H9 (cell line): ENCODE measurements at regions not wholly inside any gene's neighbourhood (a gene's known extent, or its start where the extent isn't known, plus 50 kb on each side); places are given as distances from the start of the nearest gene placed in this dataset.

Experiments used
- DNase-seq: peaks from one replicate; pipeline ENCODE4 v3.0.0-alpha.2; 2017
- H2AFZ ChIP-seq: one replicate; pipeline ENCODE4 v1.6.1; 2013; ENCODE audit warnings: mild to moderate bottlenecking, low read length, control low read depth, moderate library complexity
- H2AK5ac ChIP-seq: 2 replicates; pipeline ENCODE4 v1.6.1; 2013; ENCODE audit warnings: low read length, control low read depth, mixed read lengths; ENCODE audit not compliant: insufficient read length
- H2BK120ac ChIP-seq: one replicate; pipeline ENCODE4 v1.6.1; 2013; ENCODE audit warnings: low read depth, mild to moderate bottlenecking, low read length, control low read depth, inconsistent platforms; ENCODE audit not compliant: poor library complexity, severe bottlenecking
- H2BK12ac ChIP-seq: 2 replicates; pipeline ENCODE4 v1.6.1; 2013; ENCODE audit warnings: low read length, control low read depth, mixed read lengths, low read depth; ENCODE audit not compliant: insufficient read length
- H2BK15ac ChIP-seq: 2 replicates; pipeline ENCODE4 v1.6.1; 2013; ENCODE audit warnings: low read depth, low read length, control low read depth
- H2BK20ac ChIP-seq: one replicate; pipeline ENCODE4 v1.6.1; 2013; ENCODE audit warnings: low read depth, mild to moderate bottlenecking, low read length, control low read depth, inconsistent platforms; ENCODE audit not compliant: poor library complexity, severe bottlenecking
- H2BK5ac ChIP-seq: 2 replicates; pipeline ENCODE4 v1.6.1; 2013; ENCODE audit warnings: low read length, control low read depth, mixed read lengths; ENCODE audit not compliant: insufficient read length
- H3K14ac ChIP-seq: 2 replicates; pipeline ENCODE4 v1.6.1; 2013; ENCODE audit warnings: low read length, control low read depth; ENCODE audit not compliant: insufficient read depth
- H3K18ac ChIP-seq: 2 replicates; pipeline ENCODE4 v1.6.1; 2013; ENCODE audit warnings: low read depth, mild to moderate bottlenecking, mixed read lengths, low read length, control low read depth; ENCODE audit not compliant: insufficient read length
- H3K23ac ChIP-seq: 2 replicates; pipeline ENCODE4 v1.6.1; 2013; ENCODE audit warnings: low read length, control low read depth, mixed read lengths, low read depth; ENCODE audit not compliant: insufficient read length
- H3K23me2 ChIP-seq: 2 replicates; pipeline ENCODE4 v1.6.1; 2013; ENCODE audit warnings: low read depth, mild to moderate bottlenecking, mixed read lengths, low read length, control low read depth; ENCODE audit not compliant: insufficient read length, poor library complexity, severe bottlenecking
- H3K27ac ChIP-seq: 2 replicates; pipeline ENCODE4 v1.5.1; 2013; ENCODE audit warnings: low read length, control low read depth, mixed read lengths, low read depth; ENCODE audit not compliant: insufficient read length
- H3K27me3 ChIP-seq: 2 replicates; pipeline ENCODE4 v1.6.1; 2013; ENCODE audit warnings: low read length, control low read depth, inconsistent platforms; ENCODE audit not compliant: insufficient read depth
- H3K4ac ChIP-seq: 2 replicates; pipeline ENCODE4 v1.6.1; 2013; ENCODE audit warnings: low read depth, mild to moderate bottlenecking, control low read depth, inconsistent platforms, low read length, moderate library complexity
- H3K4me1 ChIP-seq: 2 replicates; pipeline ENCODE4 v1.6.1; 2013; ENCODE audit warnings: low read length, control low read depth, inconsistent platforms; ENCODE audit not compliant: insufficient read depth
- H3K4me2 ChIP-seq: 2 replicates; pipeline ENCODE4 v1.6.1; 2013; ENCODE audit warnings: low read length, control low read depth, mixed read lengths; ENCODE audit not compliant: insufficient read length, insufficient read depth
- H3K56ac ChIP-seq: 2 replicates; pipeline ENCODE4 v1.6.1; 2013; ENCODE audit warnings: low read depth, mild to moderate bottlenecking, mixed read lengths, low read length, control low read depth; ENCODE audit not compliant: insufficient read length
- H3K79me1 ChIP-seq: 2 replicates; pipeline ENCODE4 v1.6.1; 2013; ENCODE audit warnings: low read depth, mild to moderate bottlenecking, moderate library complexity, low read length, control low read depth, inconsistent platforms; ENCODE audit not compliant: insufficient read depth, poor library complexity, severe bottlenecking
- H3K79me2 ChIP-seq: 2 replicates; pipeline ENCODE4 v1.6.1; 2013; ENCODE audit warnings: low read length, control low read depth, inconsistent platforms; ENCODE audit not compliant: insufficient read depth
- H3K9ac ChIP-seq: 2 replicates; pipeline ENCODE4 v1.6.1; 2013; ENCODE audit warnings: low read length, control low read depth, mixed read lengths; ENCODE audit not compliant: insufficient read length; ENCODE audit errors: extremely low read depth
- H3K9me3 ChIP-seq: one replicate; pipeline ENCODE4 v1.6.1; 2013; ENCODE audit warnings: low read depth, low read length, inconsistent platforms; ENCODE audit not compliant: control insufficient read depth
- H3T11ph ChIP-seq: one replicate; pipeline ENCODE4 v1.6.1; 2013; ENCODE audit warnings: mild to moderate bottlenecking, low read length, control low read depth, inconsistent platforms
- H4K20me1 ChIP-seq: one replicate; pipeline ENCODE4 v1.6.1; 2013; ENCODE audit not compliant: control insufficient read depth, insufficient read length, insufficient read depth
- H4K5ac ChIP-seq: 2 replicates; pipeline ENCODE4 v1.6.1; 2013; ENCODE audit warnings: low read depth, mild to moderate bottlenecking, mixed read lengths, low read length, control low read depth; ENCODE audit not compliant: insufficient read length
- H4K8ac ChIP-seq: replicated peaks from 2 replicates; pipeline ENCODE4 v1.6.1; 2013; ENCODE audit warnings: low read length, control low read depth, mixed read lengths, low read depth; ENCODE audit not compliant: insufficient read length
- H4K91ac ChIP-seq: 2 replicates; pipeline ENCODE4 v1.6.1; 2013; ENCODE audit warnings: low read depth, mild to moderate bottlenecking, moderate library complexity, mixed read lengths, low read length, control low read depth; ENCODE audit not compliant: insufficient read length
- H3K27ac Mint-ChIP-seq, 3 experiments: 2 replicates in 2 of 3; 3 replicates in 1 of 3; pipeline ENCODE4 v1.8.0; 2020 to 2021; ENCODE audit warnings: mixed read lengths in 3 of 3, mild to moderate bottlenecking in 1 of 3, moderate library complexity in 1 of 3
- H3K27me3 Mint-ChIP-seq: 2 replicates; pipeline ENCODE4 v1.8.0; 2021; ENCODE audit warnings: low read depth, mild to moderate bottlenecking, moderate library complexity, mixed read lengths
- H3K36me3 Mint-ChIP-seq, 3 experiments: 2 replicates in 2 of 3; 3 replicates in 1 of 3; pipeline ENCODE4 v1.8.0; 2020 to 2021; ENCODE audit warnings: low read depth in 3 of 3, mixed read lengths in 3 of 3; ENCODE audit not compliant: insufficient read depth in 1 of 3
- H3K4me1 Mint-ChIP-seq, 2 experiments: 2 replicates each; pipeline ENCODE4 v1.8.0; 2020; ENCODE audit warnings: mixed read lengths in 2 of 2
- H3K4me3 Mint-ChIP-seq, 2 experiments: 2 replicates in 1 of 2; 3 replicates in 1 of 2; pipeline ENCODE4 v1.8.0; 2020 to 2021; ENCODE audit warnings: mild to moderate bottlenecking in 2 of 2, mixed read lengths in 2 of 2, moderate library complexity in 1 of 2
- H3K9me3 Mint-ChIP-seq, 2 experiments: 2 replicates in 1 of 2; 3 replicates in 1 of 2; pipeline ENCODE4 v1.8.0; 2020; ENCODE audit warnings: mild to moderate bottlenecking in 2 of 2, mixed read lengths in 2 of 2, moderate library complexity in 1 of 2
- TF ChIP-seq, protein P1 (sequence below): fragments of 200-600 bp; sonication (generic); conservative IDR thresholded peaks from 3 replicates; pipeline ENCODE4 v1.8.0; 2021; ENCODE audit warnings: antibody characterized with exemption, mild to moderate bottlenecking

DNA sequence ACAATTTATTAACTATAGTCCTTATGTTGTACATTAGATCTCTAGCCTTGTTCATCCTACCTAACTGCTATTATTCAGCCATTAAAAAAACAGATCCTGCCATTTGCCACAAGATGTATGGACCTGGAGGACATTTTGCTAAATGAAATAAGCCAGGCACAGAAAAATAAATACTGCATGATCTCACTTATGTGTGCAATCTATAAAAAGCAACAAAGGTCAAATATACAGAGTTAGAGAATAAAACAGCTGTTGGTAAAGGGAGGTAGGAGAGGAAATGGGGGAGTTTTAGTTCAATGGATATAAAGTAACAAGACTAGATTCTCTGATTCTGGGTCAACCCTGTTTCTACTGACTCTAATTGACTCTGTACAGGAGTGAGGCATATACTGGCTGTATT, 103.3 kb upstream of the FAM9C start:
- H3K23me2 ChIP-seq = no peaks in the 10 kb centered on the region
- no peak overlapping the region for H3K56ac ChIP-seq
- Mint-ChIP-seq H3K27ac (no peak overlapping the region), H3K9me3 (peaks cover 63 to 69% of the 10 kb centered on the region in 2 experiments), H3K4me3 (no peak overlapping the region), H3K27me3 (no peaks in the 10 kb centered on the region), H3K4me1 (peaks cover 7 to 13% of the 10 kb centered on the region in 2 experiments), H3K36me3 (peaks cover 25 to 33% (median 27%) of the 10 kb centered on the region in 3 experiments)
- H2BK12ac ChIP-seq = no peak overlapping the region
- H3K79me1 ChIP-seq = no peaks in the 10 kb centered on the region
- H3K14ac ChIP-seq = no peak overlapping the region
- no peaks in the 10 kb centered on the region for H4K20me1 ChIP-seq
- H2BK15ac ChIP-seq = no peak overlapping the region
- peaks cover 27% of the 10 kb centered on the region for H3K9me3 ChIP-seq
- H3T11ph ChIP-seq = no peak overlapping the region
- no peak overlapping the region for H3K9ac ChIP-seq
- TF ChIP-seq, protein P1, sequence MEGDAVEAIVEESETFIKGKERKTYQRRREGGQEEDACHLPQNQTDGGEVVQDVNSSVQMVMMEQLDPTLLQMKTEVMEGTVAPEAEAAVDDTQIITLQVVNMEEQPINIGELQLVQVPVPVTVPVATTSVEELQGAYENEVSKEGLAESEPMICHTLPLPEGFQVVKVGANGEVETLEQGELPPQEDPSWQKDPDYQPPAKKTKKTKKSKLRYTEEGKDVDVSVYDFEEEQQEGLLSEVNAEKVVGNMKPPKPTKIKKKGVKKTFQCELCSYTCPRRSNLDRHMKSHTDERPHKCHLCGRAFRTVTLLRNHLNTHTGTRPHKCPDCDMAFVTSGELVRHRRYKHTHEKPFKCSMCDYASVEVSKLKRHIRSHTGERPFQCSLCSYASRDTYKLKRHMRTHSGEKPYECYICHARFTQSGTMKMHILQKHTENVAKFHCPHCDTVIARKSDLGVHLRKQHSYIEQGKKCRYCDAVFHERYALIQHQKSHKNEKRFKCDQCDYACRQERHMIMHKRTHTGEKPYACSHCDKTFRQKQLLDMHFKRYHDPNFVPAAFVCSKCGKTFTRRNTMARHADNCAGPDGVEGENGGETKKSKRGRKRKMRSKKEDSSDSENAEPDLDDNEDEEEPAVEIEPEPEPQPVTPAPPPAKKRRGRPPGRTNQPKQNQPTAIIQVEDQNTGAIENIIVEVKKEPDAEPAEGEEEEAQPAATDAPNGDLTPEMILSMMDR = no peak
- H3K79me2 ChIP-seq = no peaks in the 10 kb centered on the region
- no peak overlapping the region for H2BK20ac ChIP-seq
- no peak overlapping the region for H4K91ac ChIP-seq
- H3K27me3 ChIP-seq = no peaks in the 10 kb centered on the region
- H4K8ac ChIP-seq = no peak overlapping the region
- H3K18ac ChIP-seq = no peak overlapping the region
- H2BK120ac ChIP-seq = no peak overlapping the region
- no peak overlapping the region for H3K4me2 ChIP-seq
- no peak overlapping the region for H3K23ac ChIP-seq
- H4K5ac ChIP-seq = no peak overlapping the region
- no peak overlapping the region for H2AFZ ChIP-seq
- no peak overlapping the region for H2AK5ac ChIP-seq
- peaks cover 4% of the 10 kb centered on the region; the same call in 1 of the 2 replicates for H3K4me1 ChIP-seq
- DNase-seq = no peak
- no peak overlapping the region for H3K4ac ChIP-seq
- H3K27ac ChIP-seq = no peak overlapping the region
- H2BK5ac ChIP-seq = no peak overlapping the region
